Mesothelial cell of epicardium (in vitro differentiated cells): ENCODE measurements at regions not wholly inside any gene's neighbourhood (a gene's known extent, or its start where the extent isn't known, plus 50 kb on each side); places are given as distances from the start of the nearest gene placed in this dataset.

ENCODE experiments used
- DNase-seq, 2 experiments: peaks; one replicate each; pipeline ENCODE4 v3.0.0; 2021; ENCODE audit warnings: low spot score in 2 of 2; ENCODE audit not compliant: unreplicated experiment in 2 of 2
- H3K27ac Mint-ChIP-seq: 2 replicates; pipeline ENCODE4 v1.8.0; 2021; ENCODE audit warnings: mixed read lengths
- H3K27me3 Mint-ChIP-seq: 2 replicates; pipeline ENCODE4 v1.8.0; 2021; ENCODE audit warnings: low read depth, mixed read lengths
- H3K36me3 Mint-ChIP-seq: 2 replicates; pipeline ENCODE4 v1.8.0; 2021; ENCODE audit warnings: mixed read lengths
- H3K4me1 Mint-ChIP-seq: 2 replicates; pipeline ENCODE4 v1.8.0; 2021; ENCODE audit warnings: mixed read lengths
- H3K4me3 Mint-ChIP-seq: 2 replicates; pipeline ENCODE4 v1.8.0; 2021; ENCODE audit warnings: mild to moderate bottlenecking, moderate library complexity, mixed read lengths
- H3K9me3 Mint-ChIP-seq: 2 replicates; pipeline ENCODE4 v1.8.0; 2021; ENCODE audit warnings: mixed read lengths
- CTCF ChIP-seq: fragments of 200-600 bp; sonication (generic); IDR thresholded peaks from one replicate; pipeline ENCODE4 v1.5.0; 2021; ENCODE audit warnings: antibody characterized with exemption; ENCODE audit not compliant: unreplicated experiment

GRCh38 chr2:43090317-43090716 lies 136.1 kb downstream of the ZFP36L2 start:
- H3K4me1 Mint-ChIP-seq, result peaks cover 24% of the 10 kb centered on the region

GRCh38 chr2:43088143-43089073 lies 138.0 kb downstream of the ZFP36L2 start:
- no peak for TF ChIP-seq CTCF
- Mint-ChIP-seq H3K36me3 (peaks cover 14% of the 10 kb centered on the region), H3K4me1 (peaks cover 43% of the 10 kb centered on the region), H3K4me3 (no peak overlapping the region), H3K27ac (peak overlapping the region; percentile 99), H3K9me3 (peaks cover 16% of the 10 kb centered on the region), H3K27me3 (no peaks in the 10 kb centered on the region)
- DNase-seq, result no peak

More at GRCh38 chr2:43090317-43090716, 136.1 kb downstream of the ZFP36L2 start:
- Mint-ChIP-seq H3K27me3 (no peaks in the 10 kb centered on the region), H3K27ac (no peak overlapping the region), H3K4me3 (no peak overlapping the region), H3K9me3 (peaks cover 16% of the 10 kb centered on the region), H3K36me3 (peaks cover 14% of the 10 kb centered on the region)
- DNase-seq, result no peak
- no peak for TF ChIP-seq CTCF

DNA sequence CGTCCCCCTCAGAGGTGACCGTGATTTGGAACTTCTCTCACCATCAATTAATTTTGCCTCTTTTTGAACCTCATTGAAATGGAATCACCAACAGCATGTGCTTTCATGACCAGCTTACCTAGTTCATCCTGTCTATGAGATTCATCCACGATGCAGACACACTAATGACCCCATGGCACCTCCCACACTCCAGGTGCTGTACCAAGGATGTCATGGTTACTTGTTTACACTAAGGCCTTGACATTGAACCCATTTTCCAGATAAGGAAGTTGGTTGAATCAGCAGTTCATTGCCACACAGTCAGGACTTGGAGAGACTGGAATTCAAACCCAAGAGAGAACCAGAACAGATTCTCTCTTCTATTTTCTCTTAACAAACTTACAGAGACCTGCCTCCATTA lies 139.0 kb downstream of the ZFP36L2 start:
- peaks cover 12% of the 10 kb centered on the region for H3K36me3 Mint-ChIP-seq
- H3K4me1 Mint-ChIP-seq, result peaks cover 53% of the 10 kb centered on the region
- no peak overlapping the region for H3K4me3 Mint-ChIP-seq
- H3K9me3 Mint-ChIP-seq, result peaks cover 16% of the 10 kb centered on the region
- TF ChIP-seq CTCF, result no peak
- DNase-seq, result no peak
- no peaks in the 10 kb centered on the region for H3K27me3 Mint-ChIP-seq
- peak overlapping the region; percentile 99 for H3K27ac Mint-ChIP-seq

- H3K27ac Mint-ChIP-seq, result peak overlapping the region; percentile 99
- TF ChIP-seq CTCF, result no peak
- DNase-seq, result no peak
- H3K4me1 Mint-ChIP-seq, result peaks cover 60% of the 10 kb centered on the region
- H3K4me3 Mint-ChIP-seq, result peak overlapping the region; percentile 29
- H3K27me3 Mint-ChIP-seq, result no peaks in the 10 kb centered on the region
- peaks cover 10% of the 10 kb centered on the region for H3K36me3 Mint-ChIP-seq
- peaks cover 16% of the 10 kb centered on the region for H3K9me3 Mint-ChIP-seq
These were observed 139.8 kb downstream of the ZFP36L2 start for GRCh38 chr2:43086451-43087221.

GRCh38 chr2:43085929-43086328 lies 140.5 kb downstream of the ZFP36L2 start:
- peaks cover 15% of the 10 kb centered on the region for H3K9me3 Mint-ChIP-seq
- DNase-seq, result no peak
- H3K4me1 Mint-ChIP-seq, result peaks cover 64% of the 10 kb centered on the region
- H3K27ac Mint-ChIP-seq, result peak overlapping the region; percentile 99
- TF ChIP-seq CTCF, result no peak
- H3K4me3 Mint-ChIP-seq, result peak overlapping the region; percentile 3
- H3K27me3 Mint-ChIP-seq, result no peaks in the 10 kb centered on the region
- H3K36me3 Mint-ChIP-seq, result peaks cover 9% of the 10 kb centered on the region
